GM19239 (cell line): ENCODE measurements at regions not wholly inside any gene's neighbourhood (a gene's known extent, or its start where the extent isn't known, plus 50 kb on each side); places are given as distances from the start of the nearest gene placed in this dataset.

Experiments
- DNase-seq: peaks from one replicate; pipeline ENCODE4 v3.0.0; 2011; ENCODE audit warnings: low spot score; ENCODE audit not compliant: insufficient read length
- FAIRE-seq: peaks from 2 replicates; lab custom pipeline; 2011; peaks lifted over from hg19 to GRCh38; lab: Jason Lieb, UNC

DNA sequence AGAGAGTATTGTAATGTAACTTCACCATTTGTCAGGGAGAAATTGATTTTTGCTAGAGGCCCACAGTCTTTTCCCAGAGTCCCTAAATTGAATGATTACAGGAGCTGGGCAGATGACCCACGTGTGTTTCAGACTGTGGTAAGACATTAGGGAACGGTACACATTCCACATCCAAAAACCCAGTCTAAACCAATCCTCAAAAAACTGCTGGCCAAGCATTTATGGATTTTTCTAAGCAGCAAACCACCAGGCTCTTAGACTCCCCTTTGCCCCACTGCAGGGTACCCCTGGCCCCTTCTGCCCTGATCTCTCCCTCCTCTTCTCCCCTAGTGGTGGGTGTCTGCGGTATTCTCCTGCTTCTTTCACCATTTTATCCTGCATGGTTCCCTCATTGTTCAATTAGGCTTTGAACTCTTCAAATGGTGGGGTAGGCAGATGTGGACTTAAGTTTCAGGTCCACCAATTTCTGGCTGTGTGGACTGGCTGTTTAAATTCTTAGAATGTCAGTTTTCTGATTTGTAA lies 135.5 kb upstream of the SORCS3 start:
- DNase-seq (no peak), FAIRE-seq (no peak)

DNA sequence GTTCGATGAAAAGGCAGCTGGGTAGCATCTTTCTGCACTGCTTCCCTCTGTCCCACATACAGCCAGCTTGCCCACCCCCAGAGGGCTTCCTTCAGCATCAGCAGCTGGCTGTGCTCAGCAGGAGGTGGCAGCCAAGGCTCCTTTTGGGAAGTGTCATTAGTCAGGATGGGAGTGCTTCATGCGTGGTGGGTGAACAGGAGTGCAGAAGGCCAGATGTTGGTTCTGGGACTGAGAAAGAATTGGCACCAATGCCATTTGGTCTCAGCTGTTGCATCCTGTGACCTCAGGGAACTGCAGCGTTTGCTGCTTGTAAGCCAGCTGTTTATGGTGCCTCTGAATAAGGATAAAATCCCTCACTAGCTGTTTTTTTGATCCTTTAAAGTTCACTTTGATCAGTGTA lies 131.1 kb upstream of the SORCS3 start:
- FAIRE-seq = no peak
- no peak for DNase-seq

DNA sequence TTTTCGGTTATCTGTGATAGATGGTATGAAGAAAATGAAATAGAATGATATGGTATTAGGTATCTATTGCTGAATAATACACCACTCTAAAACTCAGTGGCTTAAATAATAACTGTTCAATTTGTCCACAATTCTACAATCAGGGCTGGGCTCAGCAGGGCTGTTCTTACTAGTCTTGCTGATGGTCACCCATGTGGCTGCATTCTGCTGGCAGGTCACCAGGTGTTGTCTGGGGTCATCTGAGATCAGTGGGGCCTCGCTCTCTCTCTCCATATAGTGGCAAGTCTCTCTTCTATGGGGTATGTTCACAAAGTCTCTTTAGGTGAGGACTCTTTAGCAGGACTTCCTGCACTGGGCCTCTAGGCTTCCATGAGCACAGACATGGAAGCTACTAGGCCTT lies 130.4 kb upstream of the SORCS3 start:
- DNase-seq (no peak), FAIRE-seq (no peak)

DNA sequence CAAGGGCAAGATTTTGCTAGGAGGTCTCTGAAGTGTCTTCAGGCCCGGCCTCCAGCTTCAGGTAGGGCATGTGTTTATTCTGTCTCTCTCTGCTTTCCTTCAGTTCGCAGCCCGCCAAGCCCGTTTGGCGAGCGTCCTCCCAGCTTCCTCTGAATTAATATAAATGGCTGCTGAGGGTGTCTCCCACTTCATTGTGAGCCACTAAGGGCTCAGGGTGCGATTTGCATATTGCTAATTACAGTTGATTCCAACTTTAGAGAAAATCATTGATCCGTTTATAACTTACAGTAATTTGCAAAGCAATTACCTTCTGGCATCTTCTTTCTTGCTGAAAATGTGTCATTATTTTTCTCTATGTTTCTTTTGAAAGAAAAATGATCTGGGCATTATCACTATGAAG lies 128.3 kb upstream of the SORCS3 start:
- DNase-seq (no peak), FAIRE-seq (no peak)

DNA sequence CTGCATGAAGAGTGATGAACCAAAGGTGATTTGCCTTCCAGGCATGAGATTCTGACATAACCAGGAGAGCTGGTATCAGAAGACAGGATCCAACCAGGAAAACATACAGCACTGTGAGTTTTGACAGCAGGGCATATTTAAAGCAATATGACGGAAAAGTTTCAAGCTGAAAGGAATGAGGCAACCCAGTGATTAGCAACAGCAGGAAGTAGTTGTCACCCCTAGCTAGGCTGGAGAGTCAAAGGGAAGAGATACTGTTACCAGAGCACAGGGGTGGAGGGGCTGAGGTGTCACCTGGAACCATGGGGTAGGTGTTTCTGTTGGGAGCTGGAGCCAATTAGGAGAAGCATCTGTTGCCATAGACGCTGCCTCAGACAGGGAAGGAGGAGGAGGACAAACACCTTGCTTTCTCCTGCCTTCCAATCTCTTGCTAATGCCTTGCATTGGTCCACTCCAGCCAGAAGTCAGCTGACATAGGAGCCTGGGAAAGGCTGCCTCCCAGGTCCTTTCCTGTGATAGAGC lies 125.4 kb upstream of the SORCS3 start:
- FAIRE-seq (no peak), DNase-seq (no peak)

DNA sequence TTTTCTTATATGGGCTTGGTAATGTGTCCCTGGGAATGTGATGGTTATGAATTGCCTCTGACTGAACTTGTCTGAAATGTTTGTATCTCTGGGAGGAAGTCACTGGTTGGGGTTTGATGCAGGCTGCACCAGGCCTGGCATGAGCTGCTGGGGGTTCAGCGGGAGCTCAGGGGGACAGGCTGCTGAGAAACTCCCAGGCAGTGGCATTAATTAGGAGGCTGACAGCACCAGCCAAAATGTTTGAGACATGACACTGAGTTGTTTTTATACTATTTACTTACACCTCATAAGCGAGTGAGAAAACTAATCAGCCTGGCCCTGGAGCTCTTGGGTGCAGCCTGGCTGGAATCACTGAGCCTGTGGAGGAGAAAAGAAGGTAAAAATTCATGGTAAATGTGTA lies 124.1 kb upstream of the SORCS3 start:
- DNase-seq (no peak), FAIRE-seq (no peak)

DNA sequence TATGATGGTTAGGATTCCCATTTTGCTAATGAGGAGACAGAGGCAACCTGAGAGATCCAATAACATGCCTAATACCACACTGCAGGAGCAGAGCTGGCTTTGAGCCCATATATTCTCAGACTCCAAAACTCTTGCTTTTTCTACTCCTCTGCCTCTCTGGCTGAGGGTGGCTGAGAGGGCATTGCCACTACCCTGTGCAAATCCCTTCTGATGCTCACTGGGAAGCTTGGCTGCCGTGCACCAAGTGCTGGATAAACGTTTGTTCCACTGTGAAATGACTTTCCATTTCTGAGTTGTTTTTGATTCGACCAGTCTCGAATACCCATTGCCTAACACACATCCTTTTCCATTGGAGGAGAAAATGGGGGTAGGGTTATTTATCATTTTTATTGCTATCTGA lies 123.1 kb upstream of the SORCS3 start:
- FAIRE-seq = no peak
- no peak for DNase-seq

DNA sequence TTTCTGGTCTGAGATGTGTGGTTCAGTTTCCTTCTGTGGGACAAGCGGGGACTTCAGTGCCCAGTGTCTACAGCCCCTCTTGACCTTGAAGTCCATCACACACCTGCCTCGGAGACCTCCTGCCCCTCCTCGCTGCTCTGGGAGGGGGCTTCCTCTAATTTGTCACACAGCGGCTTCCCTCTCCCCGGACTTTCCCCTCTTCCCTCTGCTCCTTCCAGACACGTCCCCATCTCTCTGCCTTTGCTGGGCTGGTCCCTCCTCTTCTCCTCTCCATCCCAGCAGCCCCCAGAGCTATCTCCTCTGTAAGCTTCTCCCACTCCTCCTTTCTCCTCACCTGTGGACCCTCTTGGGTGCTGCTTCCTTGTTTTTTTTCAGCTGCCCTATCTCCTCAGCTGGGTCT lies 122.2 kb upstream of the SORCS3 start:
- FAIRE-seq (no peak), DNase-seq (no peak)

DNA sequence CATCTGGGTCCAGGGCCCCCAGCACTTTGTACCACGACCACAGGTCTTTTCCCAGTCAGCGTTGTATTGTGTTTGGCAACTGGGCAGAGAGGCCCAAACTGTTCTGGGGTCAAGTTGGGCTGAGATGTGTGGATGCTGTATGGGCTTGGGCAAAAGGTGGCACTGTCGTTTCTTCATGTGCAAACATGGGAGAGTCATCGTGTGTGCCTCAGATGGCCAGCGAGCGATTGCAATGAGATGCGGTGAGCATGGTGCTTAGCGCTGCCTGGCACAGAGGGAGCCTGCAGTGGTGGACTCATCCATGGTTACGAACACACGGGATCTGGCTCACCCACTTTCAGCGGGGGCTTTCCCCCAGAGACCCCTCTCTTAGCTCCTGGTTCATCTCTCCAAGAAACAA lies 120.4 kb upstream of the SORCS3 start:
- no peak for DNase-seq
- FAIRE-seq = no peak

DNA sequence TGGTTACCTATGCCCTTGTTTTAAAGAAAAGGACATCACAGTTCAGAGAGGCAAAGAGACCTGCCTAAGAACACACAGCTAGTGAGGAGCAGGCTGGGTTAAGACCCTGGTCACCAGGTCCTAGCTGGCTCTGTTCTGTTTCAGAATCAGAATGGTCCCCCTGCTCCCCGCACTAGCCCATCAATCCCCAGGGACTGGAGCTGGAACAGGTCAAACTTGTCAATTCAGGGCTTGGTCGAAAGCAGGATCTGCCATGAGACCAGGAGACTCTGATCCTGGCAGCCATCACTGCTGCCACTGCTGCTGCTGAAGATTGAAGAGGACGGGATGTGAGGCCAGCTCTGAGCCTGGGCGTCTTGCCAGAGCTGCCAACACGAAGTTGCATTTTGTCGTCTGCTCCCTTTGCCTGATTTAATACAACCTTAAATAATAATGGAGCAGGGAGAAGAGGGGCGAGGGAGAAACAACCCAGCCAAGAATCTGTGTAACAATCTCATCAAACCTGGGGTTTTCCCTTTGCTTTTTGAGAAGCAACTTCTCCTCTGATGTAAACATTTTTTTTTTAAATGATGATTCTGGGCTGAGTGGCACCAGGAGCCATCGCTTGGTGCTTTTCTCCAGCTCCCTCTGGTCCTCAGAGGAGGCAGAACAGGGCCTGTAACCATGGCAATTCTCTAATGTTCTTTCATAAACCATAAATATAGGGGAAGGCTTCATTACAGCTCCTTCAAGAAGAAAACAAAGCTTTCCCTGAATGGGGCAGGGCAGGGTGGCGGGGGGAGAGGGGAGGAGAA lies 119.0 kb upstream of the SORCS3 start:
- FAIRE-seq (no peak), DNase-seq (no peak)

DNA sequence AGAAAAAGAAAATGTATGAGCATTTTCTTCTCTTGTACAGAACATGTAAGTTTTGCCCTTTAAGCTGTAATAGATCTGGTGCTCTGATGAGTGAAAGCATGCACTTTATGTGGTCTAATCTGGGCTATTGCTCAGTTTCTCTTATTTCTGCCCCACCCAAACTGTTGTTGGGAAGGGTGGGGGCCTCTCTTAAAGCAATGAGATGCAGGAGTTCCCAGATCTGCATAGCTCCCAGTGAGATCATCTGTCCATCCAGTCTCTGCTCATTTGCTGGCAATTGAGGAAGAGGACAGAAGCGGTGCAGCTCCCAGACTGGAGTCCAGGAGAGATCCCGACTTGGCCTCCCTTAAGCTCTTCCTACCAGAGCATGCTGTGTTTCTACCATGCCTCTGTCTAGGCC lies 114.9 kb upstream of the SORCS3 start:
- DNase-seq (no peak), FAIRE-seq (no peak)

DNA sequence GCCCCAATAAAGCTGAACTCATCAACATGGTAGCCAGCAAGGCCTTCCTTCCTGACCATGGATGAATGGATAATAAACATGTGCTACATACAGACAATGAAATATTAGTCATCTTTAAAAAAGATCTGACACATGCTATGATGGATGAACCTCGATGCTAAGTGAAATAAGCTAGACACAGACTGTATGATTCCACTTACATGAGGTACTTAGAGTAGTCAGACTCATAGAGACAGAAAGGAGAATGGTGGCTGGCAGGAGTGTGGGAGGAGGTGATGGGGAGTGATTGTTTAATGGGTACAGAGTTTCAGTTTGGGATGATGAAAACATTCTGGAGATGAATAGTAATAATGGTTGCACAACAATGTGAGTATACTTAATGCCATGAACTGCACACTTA lies 114.1 kb upstream of the SORCS3 start:
- no peak for FAIRE-seq
- no peak for DNase-seq

DNA sequence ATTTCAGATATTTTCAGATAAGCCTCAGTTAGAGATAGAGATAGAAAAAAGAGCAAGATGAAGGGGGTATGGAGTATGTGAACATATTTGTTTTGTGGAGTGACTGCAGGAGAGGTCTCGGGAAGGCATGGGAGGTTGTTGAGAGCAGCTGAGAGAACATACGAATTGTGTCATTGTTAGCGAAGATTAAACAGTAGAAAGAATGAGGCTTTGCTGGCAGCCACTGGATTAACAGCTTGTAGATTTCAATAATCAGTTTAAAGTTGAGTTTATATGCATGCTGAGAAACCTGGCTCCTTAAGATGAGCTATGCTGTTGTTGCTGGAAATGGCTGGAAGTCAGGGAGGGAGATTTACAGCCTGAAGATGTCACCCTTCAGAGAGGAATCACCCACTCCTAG lies 100.9 kb upstream of the SORCS3 start:
- FAIRE-seq (no peak), DNase-seq (no peak)

DNA sequence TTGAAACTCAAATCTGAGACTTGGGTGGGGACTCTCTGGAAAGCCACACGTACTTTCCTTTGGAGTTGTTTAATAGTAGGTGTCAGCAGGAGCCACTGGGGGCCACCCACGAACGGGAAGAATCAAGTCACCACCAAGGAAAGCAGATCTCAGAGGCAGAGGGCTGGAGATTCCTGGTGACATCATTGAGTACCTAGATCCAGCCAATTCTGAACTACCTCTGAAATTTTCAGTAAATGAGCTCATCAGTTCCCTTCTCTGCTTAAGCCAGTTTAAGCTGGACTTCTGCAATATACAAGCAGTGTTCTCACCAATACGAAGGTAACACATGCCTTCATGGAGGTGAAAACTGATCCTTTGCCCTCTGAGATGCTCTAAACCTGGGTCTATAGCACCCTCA lies 99.3 kb upstream of the SORCS3 start:
- DNase-seq (no peak), FAIRE-seq (no peak)

DNA sequence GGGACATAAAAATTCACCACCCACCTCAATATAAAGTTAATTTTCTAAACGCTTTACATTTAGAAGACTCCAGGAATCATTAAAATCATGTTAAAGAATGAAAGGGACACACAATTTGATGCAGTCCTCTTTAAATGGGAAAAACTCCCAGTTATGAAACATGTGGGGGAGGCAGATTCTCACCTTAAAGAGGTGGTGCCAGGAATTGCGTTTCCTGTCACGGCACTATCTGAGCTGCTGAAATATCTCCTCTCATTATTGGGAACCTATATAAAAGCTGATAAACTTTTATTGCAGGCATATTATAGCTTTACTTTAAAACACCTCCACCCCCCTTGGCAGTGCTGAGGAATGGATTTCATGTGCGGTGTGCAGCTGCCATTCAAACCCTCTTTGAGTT lies 94.8 kb upstream of the SORCS3 start:
- no peak for FAIRE-seq

DNA sequence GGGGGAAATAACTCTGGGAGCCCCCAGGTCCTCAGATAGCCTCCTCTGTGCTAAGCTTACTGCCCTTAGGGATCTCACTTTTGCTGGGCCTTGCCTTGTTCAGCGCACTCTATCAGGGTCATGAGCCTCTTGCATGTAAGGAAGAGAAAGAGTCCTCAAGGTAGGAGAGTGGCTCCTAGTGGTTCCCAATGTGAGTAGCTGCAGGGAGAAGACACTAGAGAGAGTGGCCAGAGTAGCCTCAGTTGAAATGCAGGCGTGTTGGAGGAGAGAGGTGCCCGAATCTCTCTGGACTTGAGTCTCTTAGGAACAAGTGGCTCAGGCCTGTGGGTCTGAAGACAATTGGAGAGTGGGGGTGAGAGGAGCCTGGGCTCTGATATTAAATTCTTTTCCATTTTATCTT lies 94.3 kb upstream of the SORCS3 start:
- no peak for FAIRE-seq
- DNase-seq = no peak

More for the DNA sequence above, 94.8 kb upstream of the SORCS3 start:
- DNase-seq = no peak

DNA sequence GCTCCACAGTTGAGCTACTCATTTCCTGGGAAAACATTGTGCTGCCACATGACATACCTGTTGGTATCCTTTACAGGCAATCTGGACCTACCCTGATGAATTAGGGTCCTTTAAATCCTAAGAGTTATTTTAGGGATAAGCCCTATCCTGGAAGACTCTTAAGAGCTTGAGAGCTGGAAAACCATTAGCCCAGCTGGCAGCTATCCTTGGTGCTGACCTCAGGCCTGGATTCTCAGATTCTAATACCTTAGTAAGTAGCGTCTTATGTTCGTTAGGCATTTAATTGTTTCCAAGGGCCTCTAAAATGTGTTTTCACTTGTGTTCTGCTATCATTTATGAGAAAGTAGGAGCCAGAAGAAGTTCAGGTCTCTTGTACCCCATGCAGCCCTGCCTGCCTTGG lies 93.0 kb upstream of the SORCS3 start:
- DNase-seq (no peak), FAIRE-seq (no peak)

DNA sequence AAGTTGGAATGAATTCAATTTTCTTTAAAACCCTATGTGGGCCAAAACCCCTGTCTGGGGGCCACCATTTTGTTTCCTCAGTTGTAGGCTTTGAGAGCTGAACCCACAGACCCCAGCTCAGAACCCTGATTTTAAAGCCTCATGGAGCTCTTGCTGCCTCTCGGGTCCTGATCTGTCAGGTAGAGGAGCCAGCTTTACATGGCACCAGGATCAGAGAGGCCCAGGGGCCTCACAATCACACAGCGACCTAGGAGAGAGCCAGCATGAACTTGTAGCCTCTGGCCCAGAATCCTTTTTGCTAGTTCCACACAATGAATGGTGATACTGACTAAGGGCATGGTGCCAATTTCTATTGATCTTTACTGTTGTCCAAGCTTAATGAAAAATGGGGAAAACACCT lies 84.3 kb upstream of the SORCS3 start:
- DNase-seq = no peak
- FAIRE-seq = no peak

DNA sequence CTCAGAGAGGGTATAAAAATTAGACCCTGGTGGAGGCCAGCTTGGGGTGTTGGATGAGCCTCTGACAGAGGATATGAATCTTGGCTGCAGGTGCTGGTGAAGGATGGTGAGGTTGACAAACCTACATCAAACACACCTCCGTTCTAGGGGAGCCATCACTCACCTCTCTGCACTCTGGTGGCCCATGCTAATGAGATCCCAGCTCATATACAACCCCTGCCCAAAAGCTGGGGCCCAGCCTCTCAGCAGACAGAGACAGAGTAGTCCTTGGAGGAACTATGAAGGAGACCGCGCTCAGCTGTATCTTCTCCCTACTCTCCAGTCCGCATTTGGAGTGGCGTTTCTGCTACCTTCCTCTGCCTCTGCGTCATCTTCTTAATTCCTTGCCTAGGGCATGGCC lies 83.1 kb upstream of the SORCS3 start:
- FAIRE-seq (no peak), DNase-seq (no peak)

DNA sequence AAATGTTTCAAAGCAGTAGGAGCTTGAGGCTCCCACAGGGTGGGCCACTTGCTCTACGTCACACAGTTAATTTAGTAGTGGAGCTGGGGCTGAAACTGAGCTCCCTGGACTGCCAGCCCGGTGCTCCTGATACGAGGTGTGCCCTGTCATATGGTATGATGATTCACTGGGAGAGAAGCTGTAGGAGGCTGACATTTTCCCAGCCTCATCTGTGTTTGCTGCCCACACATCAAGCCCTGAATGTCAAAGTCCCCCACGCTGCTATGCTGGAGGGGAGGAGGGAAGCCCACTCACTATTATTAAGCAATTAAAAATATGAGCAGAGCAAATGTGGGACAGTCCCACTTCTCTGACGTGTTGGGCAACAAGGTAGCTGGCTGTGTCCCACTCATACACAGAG lies 81.2 kb upstream of the SORCS3 start:
- no peak for DNase-seq
- FAIRE-seq = no peak

DNA sequence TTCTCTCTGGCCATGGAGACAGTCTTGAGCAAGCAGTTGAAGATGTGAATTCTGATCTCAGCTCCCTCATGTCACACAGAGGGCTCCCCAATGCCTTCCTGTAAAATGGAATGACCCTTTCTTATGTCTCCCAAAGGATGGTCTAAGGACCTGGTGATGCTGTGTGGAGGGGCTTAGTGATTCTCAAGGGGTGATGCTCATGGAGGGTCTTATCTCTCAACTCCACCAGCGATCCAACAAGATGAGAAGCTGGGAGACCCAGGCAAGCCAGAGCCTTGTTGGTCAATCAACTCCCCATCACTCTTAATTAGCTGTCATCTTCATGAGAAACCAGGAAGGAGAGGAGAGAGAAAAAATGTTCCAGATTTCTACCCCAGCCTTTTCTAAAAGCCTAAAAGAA lies 78.0 kb upstream of the SORCS3 start:
- DNase-seq = no peak
- no peak for FAIRE-seq

DNA sequence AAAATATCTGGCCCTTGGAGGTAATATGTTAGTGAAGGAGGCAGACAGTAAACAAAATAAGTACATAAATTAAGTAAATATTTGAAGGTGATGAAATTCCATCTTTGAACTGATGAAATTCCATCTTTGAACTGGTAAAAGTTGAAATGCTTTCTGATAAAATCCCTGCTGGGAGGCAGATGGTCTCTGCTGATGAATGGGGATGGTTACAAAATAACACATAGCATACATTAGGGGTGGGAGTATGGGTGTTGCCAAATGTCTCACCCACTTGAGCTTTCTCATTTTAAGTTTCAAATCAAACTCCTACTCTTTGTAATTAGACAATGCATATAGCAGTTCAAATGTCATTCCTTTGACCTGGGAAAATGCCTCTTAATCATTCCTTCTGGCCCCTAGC lies 77.5 kb upstream of the SORCS3 start:
- DNase-seq = no peak
- FAIRE-seq = no peak
